ENCODE measurements at regions not wholly inside any gene's neighbourhood (a gene's known extent, or its start where the extent isn't known, plus 50 kb on each side); places are given as distances from the start of the nearest gene placed in this dataset.

DNA sequence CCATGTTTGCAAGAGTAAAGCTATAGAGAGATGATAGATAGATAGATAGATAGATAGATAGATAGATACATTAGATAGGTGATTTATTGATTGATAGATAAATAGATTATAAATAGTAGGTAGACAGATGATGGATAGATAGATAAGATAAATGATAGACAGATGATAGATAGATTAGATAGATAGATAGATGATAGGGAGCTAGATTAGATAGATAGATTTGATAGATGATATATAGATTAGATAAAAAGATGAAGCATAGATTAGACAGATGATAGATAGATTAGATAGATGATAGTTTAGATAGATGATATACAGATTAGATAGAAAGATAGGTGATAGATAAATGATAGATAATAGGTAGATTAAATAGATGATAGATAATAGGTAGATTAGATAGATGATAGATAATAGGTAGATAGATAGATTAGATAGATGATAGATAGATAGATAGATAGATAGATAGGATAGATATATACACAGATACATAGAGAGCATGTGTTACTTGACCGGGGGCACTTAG, 243.3 kb upstream of the FOXK1 start:
- Mint-ChIP-seq H3K4me3 (no peak overlapping the region), H3K36me3 (ENCODE audit: low read depth) (no peaks in the 10 kb centered on the region), H3K9me3 (peaks cover 22% of the 10 kb centered on the region), H3K4me1 (no peaks in the 10 kb centered on the region), H3K27me3 (ENCODE audit: low read depth, poor library complexity) (peaks cover 15% of the 10 kb centered on the region), H3K27ac (no peak overlapping the region)
- TF ChIP-seq, protein P1, sequence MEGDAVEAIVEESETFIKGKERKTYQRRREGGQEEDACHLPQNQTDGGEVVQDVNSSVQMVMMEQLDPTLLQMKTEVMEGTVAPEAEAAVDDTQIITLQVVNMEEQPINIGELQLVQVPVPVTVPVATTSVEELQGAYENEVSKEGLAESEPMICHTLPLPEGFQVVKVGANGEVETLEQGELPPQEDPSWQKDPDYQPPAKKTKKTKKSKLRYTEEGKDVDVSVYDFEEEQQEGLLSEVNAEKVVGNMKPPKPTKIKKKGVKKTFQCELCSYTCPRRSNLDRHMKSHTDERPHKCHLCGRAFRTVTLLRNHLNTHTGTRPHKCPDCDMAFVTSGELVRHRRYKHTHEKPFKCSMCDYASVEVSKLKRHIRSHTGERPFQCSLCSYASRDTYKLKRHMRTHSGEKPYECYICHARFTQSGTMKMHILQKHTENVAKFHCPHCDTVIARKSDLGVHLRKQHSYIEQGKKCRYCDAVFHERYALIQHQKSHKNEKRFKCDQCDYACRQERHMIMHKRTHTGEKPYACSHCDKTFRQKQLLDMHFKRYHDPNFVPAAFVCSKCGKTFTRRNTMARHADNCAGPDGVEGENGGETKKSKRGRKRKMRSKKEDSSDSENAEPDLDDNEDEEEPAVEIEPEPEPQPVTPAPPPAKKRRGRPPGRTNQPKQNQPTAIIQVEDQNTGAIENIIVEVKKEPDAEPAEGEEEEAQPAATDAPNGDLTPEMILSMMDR (IDR thresholded peaks at IDR 0.05) = no peak
- no peak for DNase-seq

DNA sequence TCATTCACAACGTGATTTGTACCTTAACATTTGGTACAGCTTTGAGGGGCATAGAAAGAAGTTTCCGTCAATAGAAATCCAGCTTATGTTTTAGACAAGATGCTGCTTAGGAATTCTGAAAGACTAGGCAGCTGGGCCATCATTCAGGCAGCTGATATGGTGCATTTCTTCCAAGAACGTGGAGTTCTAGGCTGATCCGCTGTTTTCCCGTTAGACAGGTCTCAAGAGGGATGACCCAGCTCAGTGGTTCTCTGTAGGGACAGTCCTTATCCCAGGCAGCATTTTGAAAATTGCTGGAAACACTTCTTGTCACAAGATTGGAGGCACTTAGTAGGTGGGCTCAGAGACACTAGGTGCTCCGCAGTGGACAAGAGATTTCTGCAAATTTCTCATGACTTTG, 242.7 kb upstream of the FOXK1 start:
- no peaks in the 10 kb centered on the region for H3K4me1 Mint-ChIP-seq
- no peak overlapping the region for H3K27ac Mint-ChIP-seq
- peaks cover 19% of the 10 kb centered on the region for H3K9me3 Mint-ChIP-seq
- DNase-seq = no peak
- peaks cover 15% of the 10 kb centered on the region for H3K27me3 Mint-ChIP-seq (ENCODE audit: low read depth, poor library complexity)
- TF ChIP-seq, protein P1 (IDR thresholded peaks at IDR 0.05) = no peak
- H3K36me3 Mint-ChIP-seq (ENCODE audit: low read depth) = no peaks in the 10 kb centered on the region
- H3K4me3 Mint-ChIP-seq = no peak overlapping the region

DNA sequence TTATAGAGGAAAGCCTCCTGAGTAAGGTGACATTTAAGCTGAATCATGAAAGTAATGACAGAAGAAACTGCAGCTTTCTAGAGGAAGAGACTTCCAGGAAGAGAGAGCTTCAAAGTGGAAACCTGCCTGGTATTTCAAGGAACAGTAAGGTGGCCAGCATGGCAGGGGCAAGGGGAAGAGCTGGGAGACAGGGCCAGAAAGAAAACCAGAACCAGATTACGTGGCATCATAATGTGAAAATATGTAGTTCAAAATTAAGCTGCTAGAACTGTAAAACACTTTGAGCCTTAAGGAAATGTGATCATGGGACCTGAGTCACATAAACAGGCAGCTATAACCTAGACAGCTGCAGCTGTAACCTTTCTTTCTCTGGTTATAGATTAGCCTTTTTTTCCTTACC, 238.0 kb upstream of the FOXK1 start:
- no peak for DNase-seq
- H3K4me1 Mint-ChIP-seq = no peaks in the 10 kb centered on the region
- no peaks in the 10 kb centered on the region for H3K36me3 Mint-ChIP-seq (ENCODE audit: low read depth)
- H3K27ac Mint-ChIP-seq = no peak overlapping the region
- peaks cover 34% of the 10 kb centered on the region for H3K9me3 Mint-ChIP-seq
- H3K27me3 Mint-ChIP-seq (ENCODE audit: low read depth, poor library complexity) = no peaks in the 10 kb centered on the region
- TF ChIP-seq, protein P1 (IDR thresholded peaks at IDR 0.05) = no peak
- no peak overlapping the region for H3K4me3 Mint-ChIP-seq

DNA sequence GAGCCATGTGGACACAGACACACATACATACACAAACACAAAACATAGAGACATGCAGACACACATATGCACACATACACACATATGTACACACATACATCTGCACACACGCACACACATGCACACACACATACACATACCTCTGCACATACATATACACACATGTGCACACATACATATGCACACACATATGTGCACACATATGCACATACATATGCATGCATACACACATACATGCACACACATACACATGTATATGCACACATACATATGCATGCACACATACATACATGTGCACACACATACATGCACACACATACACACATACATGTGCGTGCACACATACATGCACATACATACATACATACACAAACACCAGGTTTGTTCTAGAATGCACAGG, 236.3 kb upstream of the FOXK1 start:
- TF ChIP-seq, protein P1 (IDR thresholded peaks at IDR 0.05) = no peak
- DNase-seq = no peak
- Mint-ChIP-seq H3K27me3 (ENCODE audit: low read depth, poor library complexity) (no peaks in the 10 kb centered on the region), H3K9me3 (peaks cover 44% of the 10 kb centered on the region), H3K4me3 (no peak overlapping the region), H3K36me3 (ENCODE audit: low read depth) (no peaks in the 10 kb centered on the region), H3K27ac (no peak overlapping the region), H3K4me1 (no peaks in the 10 kb centered on the region)

DNA sequence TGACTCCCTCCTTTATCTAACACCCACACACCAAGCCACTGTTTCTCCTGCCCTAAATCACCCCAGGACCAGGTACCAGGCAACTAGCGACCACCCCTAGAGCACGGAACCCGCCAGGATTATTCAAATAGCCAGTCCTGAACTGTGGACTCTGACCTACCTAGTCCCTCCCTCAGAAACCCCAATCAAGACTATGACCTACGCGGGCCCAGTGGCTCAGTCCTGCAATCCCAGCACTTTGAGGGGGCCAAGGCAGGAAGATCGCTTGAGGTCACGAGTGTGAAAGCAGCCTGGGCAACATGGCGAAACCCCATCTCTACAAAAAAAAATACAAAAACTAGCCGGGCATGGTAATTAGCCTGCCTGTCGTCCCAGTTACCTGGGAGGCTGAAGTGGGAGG, 232.8 kb upstream of the FOXK1 start:
- TF ChIP-seq, protein P1 (IDR thresholded peaks at IDR 0.05) = no peak
- H3K4me1 Mint-ChIP-seq = no peaks in the 10 kb centered on the region
- H3K27me3 Mint-ChIP-seq (ENCODE audit: low read depth, poor library complexity) = no peaks in the 10 kb centered on the region
- H3K36me3 Mint-ChIP-seq (ENCODE audit: low read depth) = no peaks in the 10 kb centered on the region
- H3K4me3 Mint-ChIP-seq = no peak overlapping the region
- H3K9me3 Mint-ChIP-seq = peaks cover 40% of the 10 kb centered on the region
- H3K27ac Mint-ChIP-seq = no peak overlapping the region
- DNase-seq = no peak

DNA sequence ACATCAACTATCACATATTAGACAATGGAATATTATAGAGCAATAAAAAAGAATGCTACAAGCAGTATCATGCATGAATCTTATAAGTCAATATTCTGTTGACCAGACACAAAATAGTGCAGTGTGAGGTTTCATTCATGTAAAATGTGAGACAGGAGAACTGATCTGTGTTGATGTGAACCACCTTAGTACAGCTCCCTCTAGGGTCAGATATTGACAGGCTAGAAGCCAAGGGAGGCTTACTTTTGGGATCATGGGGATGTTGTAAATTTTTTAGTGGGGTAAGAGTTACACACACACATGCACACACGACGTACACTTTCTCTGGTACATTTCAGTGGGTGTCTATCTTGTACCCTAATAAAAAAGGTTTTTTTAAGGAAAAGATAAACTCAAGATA, 231.6 kb upstream of the FOXK1 start:
- DNase-seq = no peak
- TF ChIP-seq, protein P1 (IDR thresholded peaks at IDR 0.05) = no peak
- peaks cover 32% of the 10 kb centered on the region for H3K9me3 Mint-ChIP-seq
- no peak overlapping the region for H3K27ac Mint-ChIP-seq
- no peak overlapping the region for H3K4me3 Mint-ChIP-seq
- no peaks in the 10 kb centered on the region for H3K27me3 Mint-ChIP-seq (ENCODE audit: low read depth, poor library complexity)
- no peaks in the 10 kb centered on the region for H3K4me1 Mint-ChIP-seq
- H3K36me3 Mint-ChIP-seq (ENCODE audit: low read depth) = no peaks in the 10 kb centered on the region

Measured in nephron progenitor cell (in vitro differentiated cells).